GM18873 (cell line): ENCODE measurements at regions not wholly inside any gene's neighbourhood (a gene's known extent, or its start where the extent isn't known, plus 50 kb on each side); places are given as distances from the start of the nearest gene placed in this dataset.
"Not testable (repeated sequence)": the region's sequence is repeated elsewhere in the genome, so short reads cannot be mapped to it uniquely, and the experiment has no call there.

Source experiments
- ATAC-seq: cut with Tn5 transposase; IDR thresholded peaks from one replicate; pipeline ENCODE4 v1.9.1; 2021; ENCODE audit warnings: mild to moderate bottlenecking, moderate library complexity, moderate number of reproducible peaks; ENCODE audit not compliant: unreplicated experiment, low FRiP score

DNA sequence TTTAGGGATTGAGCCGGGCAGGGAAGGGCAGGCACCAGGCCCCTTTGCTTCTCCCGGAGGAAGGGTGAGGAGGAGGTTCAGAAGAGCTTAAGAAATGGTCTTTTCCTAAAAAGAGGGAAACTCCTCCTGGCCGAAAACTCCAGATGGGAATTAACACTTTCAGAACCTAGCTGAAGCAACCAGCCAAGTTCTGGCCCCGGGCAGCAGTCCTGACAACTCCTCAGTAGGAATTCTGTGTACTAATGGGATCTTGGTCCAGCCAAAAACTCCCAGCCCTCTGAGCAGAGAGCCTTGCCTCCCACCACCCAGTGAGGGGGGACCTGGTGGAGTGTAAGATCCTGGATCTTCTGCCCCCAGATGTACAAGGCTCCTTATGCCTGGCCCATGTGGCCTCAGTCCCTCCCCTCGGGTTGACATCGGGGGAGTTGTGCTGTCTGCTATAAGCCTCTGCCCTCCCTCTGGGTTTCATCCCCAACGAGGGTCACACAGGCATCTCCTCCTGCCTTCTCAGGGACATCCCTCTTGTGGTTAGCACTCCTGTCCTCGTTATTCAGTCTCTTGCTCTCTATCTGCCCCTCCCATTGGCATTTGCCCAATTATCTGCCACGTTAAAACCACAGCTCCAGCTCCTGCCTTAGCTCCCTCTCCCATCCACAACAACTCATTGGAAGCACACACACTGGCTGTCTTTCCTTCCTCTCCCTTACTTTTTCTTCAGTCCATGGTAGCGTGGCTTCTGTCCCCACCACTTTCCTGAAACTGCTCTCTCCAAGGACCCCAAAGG, 184.6 kb downstream of the CYP26B1 start:
- no peak for ATAC-seq

DNA sequence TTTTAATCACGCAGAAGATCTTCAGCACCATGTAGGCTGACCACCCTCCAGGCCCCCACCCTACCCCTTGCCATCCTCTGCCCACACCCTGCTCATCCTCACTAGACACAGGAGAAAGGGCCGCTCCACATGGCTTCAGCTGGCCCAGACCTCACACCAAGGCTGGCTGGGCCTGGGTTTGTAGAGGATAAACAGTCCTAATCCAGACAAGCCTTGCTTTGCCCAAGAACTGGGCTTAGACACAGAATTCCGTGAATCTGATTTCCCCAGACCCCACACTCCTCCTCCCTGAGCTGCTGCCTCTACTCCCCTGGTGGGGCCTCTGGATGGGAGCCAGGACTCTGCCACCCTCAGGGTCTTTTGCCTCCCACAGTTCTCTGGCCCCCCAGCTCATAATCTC, 185.3 kb downstream of the CYP26B1 start:
- no peak for ATAC-seq

DNA sequence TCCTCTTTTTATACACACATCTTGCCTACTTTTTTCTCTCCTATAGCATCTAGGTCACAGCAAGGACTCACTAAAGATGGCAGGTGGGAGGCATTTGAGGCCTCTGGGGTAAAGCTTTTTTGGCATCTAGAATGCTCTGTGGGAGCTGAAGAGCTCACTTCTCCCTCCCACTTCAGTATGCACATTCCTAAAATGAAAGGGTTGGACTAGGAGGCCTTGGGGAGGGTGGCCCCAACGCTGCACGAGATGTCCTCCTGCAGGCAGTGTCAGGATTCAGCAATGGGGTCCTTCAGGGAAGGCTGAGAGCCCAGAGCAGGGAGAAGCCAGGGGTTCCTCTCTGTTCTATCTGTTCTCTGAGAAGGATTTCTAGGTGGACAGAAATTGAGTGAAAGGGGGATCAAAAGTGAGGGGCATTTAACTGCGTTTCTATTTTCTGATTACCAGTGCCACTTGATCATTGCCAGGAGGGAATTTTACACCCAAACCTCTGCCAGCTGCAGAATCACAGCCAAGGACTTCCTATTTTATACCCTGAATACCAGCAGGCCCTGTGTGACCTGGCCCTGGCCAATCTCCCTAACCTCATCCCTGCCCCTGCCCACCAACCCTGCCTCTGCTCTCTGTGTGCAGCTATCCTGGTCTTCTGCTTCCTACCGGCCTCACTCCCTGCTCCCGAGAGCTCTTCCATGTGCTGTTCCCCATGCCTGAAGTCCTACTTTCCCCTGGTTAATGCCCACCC, 186.2 kb downstream of the CYP26B1 start:
- ATAC-seq, result no peak

GRCh38 chr2:71959494-71959893, 188.2 kb downstream of the CYP26B1 start:
- ATAC-seq, result no peak

- ATAC-seq, result not testable (repeated sequence)
These were observed 189.2 kb downstream of the CYP26B1 start for GRCh38 chr2:71958426-71958825.

DNA sequence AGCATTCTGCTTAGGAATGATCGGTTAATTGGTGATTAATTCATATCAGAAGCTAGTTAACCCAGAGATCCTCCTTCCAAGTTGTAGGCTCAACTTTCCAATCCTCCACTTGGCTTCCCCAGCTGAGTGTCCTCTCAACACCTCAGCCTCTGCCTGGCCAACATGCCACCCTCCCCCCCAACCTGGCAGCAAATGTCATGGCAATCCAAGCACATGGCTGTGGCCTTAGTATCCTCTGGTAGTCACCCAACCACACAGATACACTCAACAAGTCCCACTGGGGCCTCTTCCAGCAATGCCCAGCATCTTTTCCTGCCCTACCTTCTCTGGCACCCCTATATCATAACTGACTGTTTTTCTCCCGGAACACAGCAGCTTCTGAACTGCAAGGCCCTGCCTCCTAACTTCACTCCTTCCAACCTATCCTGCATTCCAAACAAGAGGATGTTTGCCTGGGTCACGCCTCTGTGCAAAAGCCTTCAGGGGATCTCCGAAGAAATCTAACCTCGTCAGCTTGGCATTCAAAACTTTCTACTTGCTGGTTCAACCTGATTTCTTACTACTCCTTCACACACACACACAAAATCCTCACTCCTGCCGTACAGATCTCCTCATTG, 195.0 kb downstream of the CYP26B1 start:
- ATAC-seq, result no peak

DNA sequence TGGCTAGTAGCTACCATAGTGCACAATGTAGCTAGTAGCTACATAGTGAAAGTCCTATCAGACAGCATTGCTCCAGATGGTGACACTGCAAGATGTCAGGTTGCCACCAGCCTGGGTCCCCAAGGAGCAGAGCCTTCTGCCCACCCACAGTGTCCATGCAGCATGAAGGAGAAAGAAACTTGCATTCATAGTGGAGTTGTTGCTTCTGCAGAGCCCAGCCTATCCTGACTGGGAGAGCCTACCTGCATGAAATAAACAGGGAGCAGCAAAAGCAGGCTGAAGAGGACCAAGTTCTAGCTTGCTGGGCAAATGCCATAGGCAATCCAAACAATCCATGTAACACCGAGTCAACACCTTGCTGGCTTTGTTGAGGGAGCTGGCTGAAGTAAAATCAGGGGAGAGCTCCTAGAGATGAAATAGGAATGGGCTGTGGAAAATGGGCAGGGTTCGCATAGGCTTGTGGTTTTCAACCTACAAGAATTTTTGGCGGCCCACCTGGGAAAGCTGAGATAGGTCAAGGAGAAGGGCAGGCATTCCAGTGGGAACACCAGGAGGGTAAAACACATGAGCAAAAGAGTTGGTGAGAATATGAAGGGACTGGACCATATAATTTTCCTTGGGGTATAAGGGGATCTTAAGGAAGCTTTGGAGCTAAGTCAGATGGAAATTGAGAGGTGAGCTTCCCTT, 195.8 kb downstream of the CYP26B1 start:
- ATAC-seq, result no peak

- ATAC-seq, result no peak
These were observed 196.6 kb downstream of the CYP26B1 start for GRCh38 chr2:71951083-71951468.

DNA sequence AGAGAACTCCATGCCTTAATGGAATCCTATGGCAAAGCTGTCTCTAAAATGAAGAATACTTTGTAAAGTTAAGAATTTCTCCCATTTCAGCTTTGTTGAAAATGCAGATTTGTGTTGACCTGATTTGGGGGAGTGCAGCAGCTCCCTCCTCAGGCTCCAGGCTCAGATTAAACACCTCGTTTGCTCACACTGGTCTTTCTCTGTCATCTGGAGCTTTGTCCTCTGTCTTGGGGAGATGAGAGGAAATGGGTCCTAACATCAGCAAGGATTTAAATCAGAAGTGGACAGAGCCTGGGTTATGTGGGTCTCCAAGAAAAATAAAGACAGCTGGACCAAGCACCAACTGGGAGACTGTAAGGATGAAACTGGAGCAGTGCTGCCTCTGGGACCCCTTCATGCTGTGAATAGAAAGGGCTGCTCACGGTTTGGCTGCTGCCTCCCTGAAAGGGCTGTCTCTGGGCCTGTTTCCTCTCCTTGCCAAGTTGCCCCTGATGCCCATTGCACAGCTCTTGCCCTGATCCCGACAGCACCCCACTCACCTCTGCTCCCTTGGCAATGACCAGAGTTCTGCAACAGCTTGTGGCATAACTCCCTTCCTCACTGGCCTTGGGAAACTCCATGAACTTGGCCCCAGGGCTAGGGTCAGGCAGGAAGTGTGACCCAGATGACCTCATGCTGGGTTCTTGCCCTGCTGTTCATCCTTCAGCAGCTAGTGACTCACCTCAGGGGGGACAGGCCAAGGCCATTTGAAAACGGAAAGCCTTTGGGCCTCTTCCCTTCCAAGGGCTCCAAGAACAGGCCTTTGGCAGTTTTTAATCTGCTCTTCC, 197.2 kb downstream of the CYP26B1 start:
- ATAC-seq, result no peak

- no peak for ATAC-seq
These were observed 198.2 kb downstream of the CYP26B1 start for GRCh38 chr2:71949537-71949798.

DNA sequence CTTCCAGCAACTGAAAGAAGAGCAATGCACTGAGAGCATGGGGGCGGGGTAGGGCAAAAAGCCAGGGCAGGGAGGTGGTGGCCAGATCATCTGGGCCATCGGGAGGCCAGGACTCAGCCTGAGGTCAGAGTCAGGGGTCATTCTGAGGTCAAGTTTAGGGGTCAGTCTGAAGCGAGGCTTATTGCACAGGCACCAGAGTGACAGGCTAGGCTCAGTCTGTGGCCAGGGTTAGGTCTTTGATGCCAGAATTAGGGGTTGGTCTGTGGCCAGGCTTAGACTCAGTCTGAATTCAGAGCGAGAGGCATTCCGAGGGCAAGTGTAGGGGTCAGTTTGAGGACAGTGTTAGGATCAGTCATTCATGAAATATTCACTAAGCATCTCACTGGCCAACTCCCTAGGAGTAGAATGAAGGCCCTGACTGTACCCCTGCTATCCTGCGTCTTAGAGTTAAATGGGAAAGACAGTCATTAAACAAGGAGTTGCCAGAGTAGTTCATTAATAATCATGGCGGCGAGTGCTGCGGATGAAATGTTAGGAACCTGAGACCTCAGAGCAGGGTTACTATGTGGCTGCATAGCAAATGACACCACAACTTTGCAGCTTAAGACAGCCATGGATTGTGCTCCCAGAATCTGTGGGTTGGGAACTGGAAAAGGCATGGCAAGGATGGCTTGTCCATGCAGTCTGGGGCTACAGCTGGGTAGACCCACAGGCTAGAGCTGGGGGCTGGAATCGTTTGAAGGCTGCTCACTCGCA, 198.7 kb downstream of the CYP26B1 start:
- no peak for ATAC-seq

- no peak for ATAC-seq
These were observed 199.9 kb downstream of the CYP26B1 start for GRCh38 chr2:71947809-71948208.

DNA sequence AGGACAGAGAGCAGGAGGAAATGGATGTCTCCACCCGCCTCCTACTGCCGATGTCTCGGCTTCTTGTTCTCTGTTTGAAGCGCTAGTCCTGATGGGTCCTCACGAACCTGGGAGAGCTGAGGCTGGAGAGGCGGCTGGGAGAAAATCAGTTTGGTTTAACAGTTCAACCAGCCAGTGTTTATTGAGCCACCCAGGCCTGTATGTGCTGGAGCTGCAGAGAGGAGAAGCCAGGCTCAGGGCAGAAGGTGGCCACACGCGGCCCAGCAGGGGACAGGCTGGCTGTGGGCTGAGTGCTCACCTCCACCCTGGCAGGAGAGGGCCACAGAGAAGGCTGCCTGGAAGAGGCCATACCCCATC, 202.1 kb downstream of the CYP26B1 start:
- no peak for ATAC-seq

- ATAC-seq, result no peak
These were observed 202.7 kb downstream of the CYP26B1 start for GRCh38 chr2:71944806-71945602.

- no peak for ATAC-seq
These were observed 203.5 kb downstream of the CYP26B1 start for GRCh38 chr2:71944183-71944550.

DNA sequence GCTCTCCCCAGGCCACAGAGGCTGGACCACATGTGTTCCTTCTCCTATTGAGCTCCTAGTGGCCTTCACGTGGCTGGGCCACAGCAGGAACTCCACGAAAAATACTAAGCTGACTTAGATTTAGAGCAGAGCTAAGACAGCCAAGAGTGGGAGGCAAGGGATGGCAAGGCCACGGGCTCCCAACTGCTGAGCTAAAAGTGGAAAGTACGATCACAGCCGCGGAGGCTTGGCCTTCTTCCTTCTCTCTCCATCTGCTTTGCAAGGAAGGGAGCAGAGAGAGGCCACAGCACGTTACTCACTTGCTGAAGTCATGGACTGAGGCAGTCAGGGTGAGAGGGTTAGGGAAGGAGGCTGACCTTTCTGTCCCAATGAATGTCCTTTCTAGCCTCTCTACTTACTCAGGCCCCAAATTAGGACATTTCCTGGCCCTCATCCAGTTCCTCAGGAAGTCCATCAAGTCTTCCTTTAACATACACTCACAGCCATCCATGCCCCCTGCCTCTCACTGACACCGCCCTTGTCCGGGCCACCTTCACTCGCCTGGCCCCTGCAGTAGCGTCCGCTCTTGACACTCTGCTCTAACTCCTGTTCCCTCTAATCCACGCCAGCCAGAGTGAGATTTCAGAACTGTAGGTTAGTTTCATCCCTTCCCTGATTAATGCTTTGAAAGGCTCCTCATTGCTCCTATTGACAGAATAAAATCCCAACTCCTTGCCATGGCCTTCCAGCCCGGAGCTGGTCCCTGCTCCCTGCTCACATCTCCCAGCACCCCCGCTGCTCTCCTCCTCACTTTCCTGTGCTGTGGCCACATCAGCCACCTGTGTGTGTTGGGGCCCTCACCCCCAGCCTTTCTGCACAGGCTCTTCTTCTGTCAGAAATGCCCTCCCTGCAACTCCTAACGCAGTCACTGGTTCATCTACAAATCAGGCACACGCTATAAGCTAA, 204.2 kb downstream of the CYP26B1 start:
- no peak for ATAC-seq

DNA sequence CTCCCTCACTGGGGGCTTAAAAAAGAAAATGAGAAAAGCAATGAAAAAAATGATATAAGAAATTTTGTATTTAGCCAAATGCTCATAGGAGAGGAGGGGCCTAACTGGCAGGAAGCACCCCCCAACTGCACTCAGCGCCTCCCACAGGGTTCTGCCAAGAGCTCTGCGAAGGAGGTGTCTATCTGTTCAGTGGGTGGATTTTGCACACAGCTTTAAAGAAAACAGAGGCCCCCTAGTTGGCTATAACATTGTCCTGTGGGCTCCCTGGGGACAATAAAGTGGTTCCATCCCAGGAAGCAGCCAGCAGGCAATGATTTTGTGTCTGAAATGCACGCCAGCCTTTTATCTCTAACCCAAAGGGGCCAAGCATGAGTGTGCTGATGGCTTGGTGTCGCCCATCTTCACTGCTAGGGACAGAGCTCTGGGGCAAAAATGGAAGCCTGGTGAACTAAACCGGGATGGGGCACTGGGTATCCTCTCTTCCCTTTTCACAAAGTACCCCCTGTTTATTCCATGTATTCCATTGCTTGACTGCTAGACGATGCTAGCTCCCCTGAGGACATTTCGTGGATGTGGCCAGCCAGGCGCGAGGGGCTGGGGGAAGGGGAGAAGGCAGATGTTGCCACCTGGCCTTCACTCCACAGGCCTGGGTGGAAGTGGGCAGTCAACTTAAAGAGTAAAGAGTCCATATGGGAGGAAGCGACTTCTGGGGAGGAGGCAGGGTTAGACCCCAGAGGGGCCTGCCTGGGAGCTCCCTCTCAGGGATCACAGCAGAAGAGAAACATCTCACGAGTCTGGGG, 205.7 kb downstream of the CYP26B1 start:
- no peak for ATAC-seq
